Common myeloid progenitor, CD34-positive (primary cell): ENCODE measurements at regions not wholly inside any gene's neighbourhood (a gene's known extent, or its start where the extent isn't known, plus 50 kb on each side); places are given as distances from the start of the nearest gene placed in this dataset.
A peak's percentile ranks its signal among the peaks of the same experiment; 100 is the strongest.

Experiments used
- CTCF ChIA-PET: fragments of 350-600 bp; sonication (Branson Sonifier 250); formaldehyde crosslinking; loops from one replicate; lab custom pipeline; 2021; ENCODE audit warnings: antibody characterized with exemption; lab: Charles Lee
- POLR2A ChIA-PET: fragments of 350-600 bp; sonication (Branson Sonifier 250); formaldehyde crosslinking; loops from one replicate; lab custom pipeline; 2021; ENCODE audit warnings: antibody characterized with exemption; lab: Charles Lee
- DNase-seq, 3 donors: peaks; one replicate each; pipeline versions ENCODE4 v3.0.0 to v3.0.0-alpha.2; 2013
- H3K27ac ChIP-seq, 2 experiments: 1 replicate in 1 of 2; 2 replicates in 1 of 2; pipeline ENCODE4 v1.7.0; 2013; ENCODE audit warnings: inconsistent platforms in 2 of 2, low read length in 2 of 2, mild to moderate bottlenecking in 2 of 2, low read depth in 1 of 2, moderate library complexity in 1 of 2; ENCODE audit not compliant: severe bottlenecking in 2 of 2, insufficient read depth in 1 of 2, poor library complexity in 1 of 2
- H3K27me3 ChIP-seq, 5 experiments: replicated peaks in 2 of 5; 1 replicate in 3 of 5; 2 replicates in 2 of 5; pipeline versions ENCODE4 v1.6.1 to v1.7.0; 2013; ENCODE audit warnings: low read length in 4 of 5, mild to moderate bottlenecking in 2 of 5, moderate library complexity in 2 of 5, inconsistent platforms in 1 of 5; ENCODE audit not compliant: insufficient read depth in 5 of 5, control insufficient read depth in 4 of 5
- H3K36me3 ChIP-seq, 4 experiments: 1 replicate in 2 of 4; 2 replicates in 2 of 4; pipeline versions ENCODE4 v1.6.1 to v1.7.0; 2013; ENCODE audit warnings: low read length in 3 of 4, control low read depth in 1 of 4, mild to moderate bottlenecking in 1 of 4; ENCODE audit not compliant: control insufficient read depth in 4 of 4, insufficient read depth in 4 of 4
- H3K4me1 ChIP-seq, 4 experiments: 1 replicate in 3 of 4; 2 replicates in 1 of 4; pipeline versions ENCODE4 v1.6.1 to v1.7.1; 2013; ENCODE audit warnings: low read length in 3 of 4, mild to moderate bottlenecking in 3 of 4, control low read depth in 1 of 4, inconsistent platforms in 1 of 4, moderate library complexity in 1 of 4; ENCODE audit not compliant: control insufficient read depth in 4 of 4, insufficient read depth in 4 of 4; ENCODE audit errors: control extremely low read depth in 1 of 4
- H3K4me3 ChIP-seq, 7 experiments: 1 replicate in 4 of 7; 2 replicates in 3 of 7; pipeline versions ENCODE4 v1.5.1 to v1.7.0; 2013; ENCODE audit warnings: mild to moderate bottlenecking in 7 of 7, low read length in 6 of 7, moderate library complexity in 6 of 7, inconsistent platforms in 2 of 7, low read depth in 2 of 7, control low read depth in 1 of 7; ENCODE audit not compliant: insufficient read depth in 4 of 7, control insufficient read depth in 1 of 7; ENCODE audit errors: extremely low read depth in 1 of 7
- H3K9me3 ChIP-seq, 5 experiments: 1 replicate in 4 of 5; 2 replicates in 1 of 5; pipeline versions ENCODE4 v1.6.1 to v1.7.1; 2013; ENCODE audit warnings: low read length in 4 of 5, mild to moderate bottlenecking in 2 of 5, inconsistent platforms in 1 of 5, low read depth in 1 of 5, moderate library complexity in 1 of 5; ENCODE audit not compliant: control insufficient read depth in 4 of 5, insufficient read depth in 2 of 5; ENCODE audit errors: control extremely low read depth in 1 of 5
- WGBS: methylation state at CpG from one replicate; pipeline ENCODE4 v1.1.5; 2013; ENCODE audit not compliant: insufficient coverage; 5-methylcytosine and 5-hydroxymethylcytosine counted together

DNA sequence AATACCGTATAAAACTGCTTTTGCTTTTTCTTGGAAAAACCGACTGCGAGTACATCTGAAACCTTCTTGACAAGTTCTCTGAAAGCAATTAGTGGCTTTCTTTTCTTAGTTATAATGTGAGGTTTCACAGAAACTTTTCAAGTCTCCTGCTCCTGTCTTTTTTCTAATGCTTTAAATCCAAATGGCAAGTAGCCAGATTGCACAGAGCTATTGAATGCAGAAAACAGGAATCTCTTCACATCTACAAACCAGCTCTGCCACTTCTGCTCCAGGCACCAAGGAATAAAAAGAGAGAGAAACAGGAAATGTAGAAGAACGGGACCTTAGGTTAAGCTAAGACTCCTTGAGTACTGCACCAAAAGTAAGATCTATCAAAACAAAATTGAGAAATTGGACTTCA, 267.3 kb upstream of the TET2 start:
- ChIA-PET POLR2A (no interaction called here), CTCF (no interaction called here)
- Histone ChIP-seq H3K9me3 (no peaks in the 10 kb centered on the region), H3K36me3 (no peaks in the 10 kb centered on the region), H3K27me3 (no peaks in the 10 kb centered on the region), H3K4me1 (peaks cover 0 to 4% (median 0%) of the 10 kb centered on the region in 4 experiments), H3K4me3 (peak overlapping the region in 1 of 7 experiments; percentile 11), H3K27ac (no peak overlapping the region)
- peak in 1 of 3 donors; percentile 16 for DNase-seq
- WGBS: 0% methylated on average over 3 of the region's 4 CpGs

DNA sequence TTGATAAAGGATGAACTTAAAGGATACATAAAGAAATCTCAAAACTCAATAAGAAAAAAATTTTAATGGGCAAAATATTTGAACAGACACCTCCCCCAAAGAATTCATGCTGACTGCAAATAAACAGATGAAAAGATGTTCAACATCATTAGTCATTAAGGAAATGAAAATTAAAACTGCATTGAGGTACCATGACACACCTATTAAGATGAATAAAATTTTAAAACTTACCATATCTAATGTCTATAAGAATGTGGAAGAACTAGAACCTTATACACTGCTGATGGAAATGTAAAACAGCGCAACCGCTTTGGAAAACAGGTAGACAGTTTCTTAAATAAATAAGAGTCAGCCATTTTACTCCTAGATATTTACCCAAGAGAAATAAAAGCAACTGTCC, 266.8 kb upstream of the TET2 start:
- H3K27me3 ChIP-seq: no peaks in the 10 kb centered on the region
- DNase-seq: no peak
- no peak overlapping the region for H3K27ac ChIP-seq
- CTCF ChIA-PET: no interaction called here
- H3K4me1 ChIP-seq: peaks cover 0 to 4% (median 0%) of the 10 kb centered on the region in 4 experiments
- no CpG with 5 or more reads among the region's 2 CpGs for WGBS
- H3K36me3 ChIP-seq: no peaks in the 10 kb centered on the region
- H3K9me3 ChIP-seq: no peaks in the 10 kb centered on the region
- POLR2A ChIA-PET: no interaction called here
- no peak overlapping the region for H3K4me3 ChIP-seq

DNA sequence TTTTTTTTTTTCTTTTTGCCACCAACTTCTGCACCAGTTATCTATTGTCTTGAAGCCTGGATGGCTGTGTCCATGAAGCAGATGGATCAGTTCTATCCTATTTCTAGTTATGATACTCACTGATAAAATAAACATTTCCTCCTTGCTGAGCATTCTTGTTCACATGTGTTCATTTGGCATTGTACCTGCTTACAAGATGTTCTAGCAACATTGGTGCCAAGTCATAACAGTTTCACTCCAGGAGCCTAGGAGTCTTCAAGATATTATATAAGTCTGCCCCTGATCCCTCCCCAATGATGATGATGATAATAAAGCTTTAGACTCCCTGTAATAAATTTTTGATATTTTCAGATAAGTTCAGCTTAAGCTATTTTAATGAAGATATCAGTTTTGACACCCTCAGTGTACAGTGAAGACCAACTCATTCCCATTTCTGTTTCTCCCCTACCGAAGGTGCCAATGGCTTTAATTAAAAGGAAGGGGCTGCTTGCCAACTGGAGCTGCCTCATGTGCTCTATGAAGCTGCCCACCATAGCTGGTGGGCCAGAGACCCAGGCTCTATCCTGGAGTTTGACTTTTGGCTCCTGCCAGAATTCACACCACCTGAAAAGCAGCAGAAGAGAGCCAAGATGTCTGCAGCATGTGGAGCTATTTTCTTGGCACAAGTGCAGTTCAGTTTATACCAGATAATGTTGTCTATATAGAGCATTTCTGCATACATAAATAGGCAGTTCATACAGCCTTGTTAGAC, 265.4 kb upstream of the TET2 start:
- no peak overlapping the region for H3K27ac ChIP-seq
- H3K27me3 ChIP-seq: no peaks in the 10 kb centered on the region
- no peaks in the 10 kb centered on the region for H3K9me3 ChIP-seq
- WGBS: no CpG with 5 or more reads among the region's 1 CpG
- H3K36me3 ChIP-seq: no peaks in the 10 kb centered on the region
- DNase-seq: no peak
- CTCF ChIA-PET: interaction anchor here (0.7 to 1.2 kb wide), 2 partner anchors 11 to 34 kb away, joined by 3 to 4 read pairs; no protein-coding TSS in a partner anchor
- POLR2A ChIA-PET: no interaction called here
- no peak overlapping the region for H3K4me3 ChIP-seq
- H3K4me1 ChIP-seq: peaks cover 0 to 4% (median 0%) of the 10 kb centered on the region in 4 experiments

DNA sequence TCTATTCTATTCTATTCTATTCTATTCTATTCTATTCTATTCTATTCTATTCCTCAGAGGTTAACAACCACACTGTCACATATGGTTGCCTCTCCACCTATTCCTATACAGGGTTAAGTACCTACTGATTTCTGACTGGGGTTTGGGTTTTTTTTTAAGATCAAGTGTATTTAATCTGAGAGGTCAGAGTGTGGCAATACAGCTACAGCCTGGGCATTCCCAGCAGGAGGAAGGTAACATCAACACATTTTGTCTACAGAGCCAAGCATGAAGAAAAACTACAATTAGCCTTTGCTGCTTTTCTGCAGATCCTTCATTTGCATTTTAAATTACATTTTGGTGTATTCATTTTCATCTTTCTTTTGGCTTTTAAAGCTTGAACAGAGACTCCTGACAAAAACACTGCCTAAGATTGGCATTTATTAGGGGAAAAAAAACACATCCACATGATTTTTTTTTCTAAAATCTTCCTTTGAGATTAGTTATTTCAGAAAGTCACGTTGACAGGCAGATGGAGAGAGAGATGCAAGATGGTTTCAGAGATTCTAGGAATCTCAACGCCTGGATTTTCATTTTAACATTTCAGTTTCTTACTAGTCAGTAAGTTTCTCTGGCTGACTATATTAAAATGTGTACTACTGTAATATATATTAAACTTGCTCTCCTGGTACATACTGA, 255.9 kb upstream of the TET2 start:
- Histone ChIP-seq H3K27me3 (no peaks in the 10 kb centered on the region), H3K9me3 (peaks cover 0 to 3% (median 0%) of the 10 kb centered on the region in 5 experiments), H3K36me3 (no peaks in the 10 kb centered on the region), H3K4me1 (no peaks in the 10 kb centered on the region), H3K27ac (no peak overlapping the region), H3K4me3 (no peak overlapping the region)
- WGBS: no CpG with 5 or more reads among the region's 2 CpGs
- ChIA-PET CTCF (no interaction called here), POLR2A (no interaction called here)
- no peak for DNase-seq

DNA sequence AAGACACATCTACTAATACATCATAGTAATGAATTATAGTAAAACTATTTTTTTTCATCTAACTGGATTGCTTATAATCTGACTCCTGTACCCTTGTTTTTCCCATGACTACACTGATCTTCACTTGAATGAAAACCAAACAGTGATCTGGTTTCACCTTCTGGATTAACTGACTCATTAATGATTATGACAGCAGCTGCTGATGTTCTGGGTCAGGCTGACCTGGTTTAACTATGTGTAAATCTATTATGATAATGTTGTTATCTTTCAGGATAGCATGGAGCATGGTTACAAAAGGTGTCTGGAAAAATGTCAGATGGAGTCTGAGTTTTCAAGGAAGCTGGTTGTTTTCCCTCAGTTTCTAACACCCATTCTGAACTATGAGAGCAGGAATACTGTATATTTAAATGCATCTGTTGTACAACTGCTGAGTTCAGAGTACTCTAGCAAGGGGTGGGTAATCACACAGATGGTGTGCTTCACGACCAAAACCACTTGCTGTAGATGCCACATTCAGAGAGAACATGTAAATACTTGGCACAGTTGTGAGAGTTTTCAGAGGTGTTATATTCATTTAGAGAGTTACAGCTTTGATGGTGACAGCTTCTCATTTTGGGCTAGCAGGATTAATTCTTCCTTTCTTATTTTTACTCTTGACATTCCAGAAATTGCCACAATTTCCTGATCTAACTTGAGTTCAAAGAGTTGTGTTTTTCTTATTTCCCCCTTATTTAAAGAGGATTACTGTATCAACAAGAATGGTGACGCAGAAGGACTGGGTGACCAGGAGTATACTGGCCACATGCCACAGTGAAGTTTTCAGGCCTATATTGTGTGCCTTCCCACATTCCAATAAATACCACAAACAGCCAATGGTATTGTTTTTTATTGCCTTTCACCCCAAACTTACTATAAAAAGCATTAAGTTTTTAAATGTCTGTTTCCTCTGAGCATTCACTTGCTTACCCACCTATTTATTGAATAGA, 249.7 kb upstream of the TET2 start:
- ChIA-PET CTCF (interaction anchor here (0.9 to 1.0 kb wide), 2 partner anchors 8 to 16 kb away, joined by 3 read pairs; no protein-coding TSS in a partner anchor), POLR2A (no interaction called here)
- H3K27ac ChIP-seq: no peak overlapping the region
- H3K27me3 ChIP-seq: no peaks in the 10 kb centered on the region
- H3K4me1 ChIP-seq: peaks cover 0 to 8% (median 6%) of the 10 kb centered on the region in 4 experiments
- no peaks in the 10 kb centered on the region for H3K36me3 ChIP-seq
- no peak for DNase-seq
- no peak overlapping the region for H3K4me3 ChIP-seq
- H3K9me3 ChIP-seq: peaks cover 0 to 5% (median 0%) of the 10 kb centered on the region in 5 experiments
- 76% methylated on average over 2 of the region's 2 CpGs for WGBS

DNA sequence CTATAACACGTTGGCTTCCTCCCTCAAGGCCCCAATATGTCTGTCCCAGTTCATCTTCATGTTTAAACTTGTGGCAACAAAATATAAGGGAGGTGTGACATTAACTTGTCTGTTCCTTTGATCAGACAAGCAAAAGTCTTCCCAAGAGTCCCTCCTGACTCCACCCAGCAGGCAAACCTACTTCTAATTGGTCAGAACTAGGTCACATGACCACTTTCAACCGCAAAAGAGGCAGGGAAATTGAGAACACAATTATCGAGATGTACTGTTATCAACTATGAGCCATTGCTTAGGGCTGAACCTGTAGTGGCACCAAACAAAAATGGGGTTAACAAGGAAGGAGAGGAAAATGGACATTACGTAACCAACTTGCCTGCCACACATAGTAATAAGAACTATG, 246.8 kb upstream of the TET2 start:
- H3K27me3 ChIP-seq: no peaks in the 10 kb centered on the region
- H3K4me3 ChIP-seq: no peak overlapping the region
- no peak for DNase-seq
- H3K4me1 ChIP-seq: peaks cover 0 to 13% (median 7%) of the 10 kb centered on the region in 4 experiments
- H3K9me3 ChIP-seq: peaks cover 0 to 3% (median 0%) of the 10 kb centered on the region in 5 experiments
- ChIA-PET POLR2A (no interaction called here), CTCF (no interaction called here)
- WGBS: 96% methylated on average over 3 of the region's 4 CpGs
- no peaks in the 10 kb centered on the region for H3K36me3 ChIP-seq
- no peak overlapping the region for H3K27ac ChIP-seq
